ENCODE measurements at regions not wholly inside any gene's neighbourhood (a gene's known extent, or its start where the extent isn't known, plus 50 kb on each side); places are given as distances from the start of the nearest gene placed in this dataset.

- H3K4me3 ChIP-seq = no peak overlapping the region
Observed at GRCh38 chr4:25559508-25559907, 96.1 kb upstream of the SLC34A2 start.

GRCh38 chr4:25560605-25561004 lies 95.0 kb upstream of the SLC34A2 start:
- Histone ChIP-seq H2AFZ (no peak overlapping the region), H3K4me1 (ENCODE audit: insufficient read depth) (no peaks in the 10 kb centered on the region), H3K27me3 (replicated peaks; ENCODE audit: insufficient read depth) (no peaks in the 10 kb centered on the region), H3K79me2 (ENCODE audit: insufficient read depth) (no peaks in the 10 kb centered on the region), H3K9me2 (ENCODE audit: insufficient read depth) (no peaks in the 10 kb centered on the region), H3K9ac (no peak overlapping the region), H3K27ac (no peak overlapping the region), H3K9me3 (ENCODE audit: low read depth) (no peaks in the 10 kb centered on the region), H3K4me3 (no peak overlapping the region), H3F3A (ENCODE audit: insufficient read depth) (no peaks in the 10 kb centered on the region), H3K4me2 (ENCODE audit: unreplicated experiment) (no peak overlapping the region), H4K20me1 (ENCODE audit: insufficient read depth) (no peaks in the 10 kb centered on the region), H3K36me3 (ENCODE audit: low read depth) (no peaks in the 10 kb centered on the region)
- no peak for DNase-seq
- WGBS, 2 experiments (ENCODE audit: low coverage in 1 of 2, low lambda C conversion rate in 2 of 2, missing lambda C conversion rate in 2 of 2) = 46% methylated on average over 8 of the region's 8 CpGs
- in situ Hi-C loops (cut with MboI) = no loop called here
- TF ChIP-seq EZH2 (IDR thresholded peaks at IDR 0.05; ENCODE audit: insufficient read depth, poor library complexity, severe bottlenecking) (no peak), EZH2phosphoT487 (IDR thresholded peaks at IDR 0.05; ENCODE audit: insufficient read depth, low read depth) (no peak)

More at GRCh38 chr4:25559508-25559907, 96.1 kb upstream of the SLC34A2 start:
- no peaks in the 10 kb centered on the region for H3K36me3 ChIP-seq (ENCODE audit: low read depth)
- H3K27me3 ChIP-seq (replicated peaks; ENCODE audit: insufficient read depth) = no peaks in the 10 kb centered on the region
- H3K4me1 ChIP-seq (ENCODE audit: insufficient read depth) = no peaks in the 10 kb centered on the region
- H2AFZ ChIP-seq = no peak overlapping the region
- no peaks in the 10 kb centered on the region for H3K9me3 ChIP-seq (ENCODE audit: low read depth)
- no peaks in the 10 kb centered on the region for H4K20me1 ChIP-seq (ENCODE audit: insufficient read depth)
- DNase-seq = no peak
- no peaks in the 10 kb centered on the region for H3K9me2 ChIP-seq (ENCODE audit: insufficient read depth)
- WGBS, 2 experiments (ENCODE audit: low coverage in 1 of 2, low lambda C conversion rate in 2 of 2, missing lambda C conversion rate in 2 of 2) = 38 to 44% methylated on average over 4 of the region's 4 CpGs
- no peaks in the 10 kb centered on the region for H3F3A ChIP-seq (ENCODE audit: insufficient read depth)
- in situ Hi-C loops (cut with MboI) = no loop called here
- TF ChIP-seq EZH2 (IDR thresholded peaks at IDR 0.05; ENCODE audit: insufficient read depth, poor library complexity, severe bottlenecking) (no peak), EZH2phosphoT487 (IDR thresholded peaks at IDR 0.05; ENCODE audit: insufficient read depth, low read depth) (no peak)
- H3K27ac ChIP-seq = no peak overlapping the region
- no peak overlapping the region for H3K4me2 ChIP-seq (ENCODE audit: unreplicated experiment)
- no peak overlapping the region for H3K9ac ChIP-seq
- H3K79me2 ChIP-seq (ENCODE audit: insufficient read depth) = no peaks in the 10 kb centered on the region

GRCh38 chr4:25563071-25563564 lies 92.5 kb upstream of the SLC34A2 start:
- no peak overlapping the region for H2AFZ ChIP-seq
- TF ChIP-seq EZH2 (IDR thresholded peaks at IDR 0.05; ENCODE audit: insufficient read depth, poor library complexity, severe bottlenecking) (no peak), EZH2phosphoT487 (IDR thresholded peaks at IDR 0.05; ENCODE audit: insufficient read depth, low read depth) (no peak)
- no peak overlapping the region for H3K4me3 ChIP-seq
- no peak overlapping the region for H3K9ac ChIP-seq
- 30 to 31% methylated on average over 8 of the region's 8 CpGs for WGBS, 2 experiments (ENCODE audit: low coverage in 1 of 2, low lambda C conversion rate in 2 of 2, missing lambda C conversion rate in 2 of 2)
- H3K4me1 ChIP-seq (ENCODE audit: insufficient read depth) = no peaks in the 10 kb centered on the region
- no peak overlapping the region for H3K4me2 ChIP-seq (ENCODE audit: unreplicated experiment)
- in situ Hi-C loops (cut with MboI) = no loop called here
- H3K27ac ChIP-seq = no peak overlapping the region
- no peaks in the 10 kb centered on the region for H4K20me1 ChIP-seq (ENCODE audit: insufficient read depth)
- no peak for DNase-seq
- H3K36me3 ChIP-seq (ENCODE audit: low read depth) = no peaks in the 10 kb centered on the region
- no peaks in the 10 kb centered on the region for H3K9me2 ChIP-seq (ENCODE audit: insufficient read depth)
- no peaks in the 10 kb centered on the region for H3K9me3 ChIP-seq (ENCODE audit: low read depth)
- no peaks in the 10 kb centered on the region for H3K79me2 ChIP-seq (ENCODE audit: insufficient read depth)
- no peaks in the 10 kb centered on the region for H3K27me3 ChIP-seq (replicated peaks; ENCODE audit: insufficient read depth)
- no peaks in the 10 kb centered on the region for H3F3A ChIP-seq (ENCODE audit: insufficient read depth)

- H3K27ac ChIP-seq = no peak overlapping the region
- H3K9me3 ChIP-seq (ENCODE audit: low read depth) = no peaks in the 10 kb centered on the region
- no peaks in the 10 kb centered on the region for H3F3A ChIP-seq (ENCODE audit: insufficient read depth)
- H3K79me2 ChIP-seq (ENCODE audit: insufficient read depth) = no peaks in the 10 kb centered on the region
- no peak overlapping the region for H3K9ac ChIP-seq
- in situ Hi-C loops (cut with MboI) = no loop called here
- H3K4me3 ChIP-seq = no peak overlapping the region
- H4K20me1 ChIP-seq (ENCODE audit: insufficient read depth) = no peaks in the 10 kb centered on the region
- H3K4me1 ChIP-seq (ENCODE audit: insufficient read depth) = no peaks in the 10 kb centered on the region
- no peak for DNase-seq
- H2AFZ ChIP-seq = no peak overlapping the region
- no peaks in the 10 kb centered on the region for H3K27me3 ChIP-seq (replicated peaks; ENCODE audit: insufficient read depth)
- H3K4me2 ChIP-seq (ENCODE audit: unreplicated experiment) = no peak overlapping the region
- no peaks in the 10 kb centered on the region for H3K9me2 ChIP-seq (ENCODE audit: insufficient read depth)
- H3K36me3 ChIP-seq (ENCODE audit: low read depth) = no peaks in the 10 kb centered on the region
- 77 to 80% methylated on average over 12 of the region's 12 CpGs for WGBS, 2 experiments (ENCODE audit: low coverage in 1 of 2, low lambda C conversion rate in 2 of 2, missing lambda C conversion rate in 2 of 2)
- no peak for TF ChIP-seq EZH2phosphoT487 (IDR thresholded peaks at IDR 0.05; ENCODE audit: insufficient read depth, low read depth)
- no peak for TF ChIP-seq EZH2 (IDR thresholded peaks at IDR 0.05; ENCODE audit: insufficient read depth, poor library complexity, severe bottlenecking)
Observed at GRCh38 chr4:25564836-25565235, 90.8 kb upstream of the SLC34A2 start.

- Histone ChIP-seq H3K9me2 (ENCODE audit: insufficient read depth) (no peaks in the 10 kb centered on the region), H3K36me3 (ENCODE audit: low read depth) (no peaks in the 10 kb centered on the region), H3K9me3 (ENCODE audit: low read depth) (no peaks in the 10 kb centered on the region), H3K4me1 (ENCODE audit: insufficient read depth) (no peaks in the 10 kb centered on the region), H3F3A (ENCODE audit: insufficient read depth) (no peaks in the 10 kb centered on the region), H4K20me1 (ENCODE audit: insufficient read depth) (no peaks in the 10 kb centered on the region), H3K9ac (no peak overlapping the region), H2AFZ (no peak overlapping the region), H3K4me2 (ENCODE audit: unreplicated experiment) (no peak overlapping the region), H3K27ac (no peak overlapping the region), H3K4me3 (no peak overlapping the region), H3K79me2 (ENCODE audit: insufficient read depth) (no peaks in the 10 kb centered on the region), H3K27me3 (replicated peaks; ENCODE audit: insufficient read depth) (no peaks in the 10 kb centered on the region)
- in situ Hi-C loops (cut with MboI) = no loop called here
- DNase-seq = no peak
- 34 to 41% methylated on average over 2 of the region's 2 CpGs for whole genome bisulfite sequencing, 2 experiments (ENCODE audit: low coverage in 1 of 2, low lambda C conversion rate in 2 of 2, missing lambda C conversion rate in 2 of 2)
- TF ChIP-seq EZH2phosphoT487 (IDR thresholded peaks at IDR 0.05; ENCODE audit: insufficient read depth, low read depth) (no peak), EZH2 (IDR thresholded peaks at IDR 0.05; ENCODE audit: insufficient read depth, poor library complexity, severe bottlenecking) (no peak)
Observed at GRCh38 chr4:25567253-25567652, 88.4 kb upstream of the SLC34A2 start.

All from GM23248 (cell line).